ENCODE measurements at regions not wholly inside any gene's neighbourhood (a gene's known extent, or its start where the extent isn't known, plus 50 kb on each side); places are given as distances from the start of the nearest gene placed in this dataset.

DNA sequence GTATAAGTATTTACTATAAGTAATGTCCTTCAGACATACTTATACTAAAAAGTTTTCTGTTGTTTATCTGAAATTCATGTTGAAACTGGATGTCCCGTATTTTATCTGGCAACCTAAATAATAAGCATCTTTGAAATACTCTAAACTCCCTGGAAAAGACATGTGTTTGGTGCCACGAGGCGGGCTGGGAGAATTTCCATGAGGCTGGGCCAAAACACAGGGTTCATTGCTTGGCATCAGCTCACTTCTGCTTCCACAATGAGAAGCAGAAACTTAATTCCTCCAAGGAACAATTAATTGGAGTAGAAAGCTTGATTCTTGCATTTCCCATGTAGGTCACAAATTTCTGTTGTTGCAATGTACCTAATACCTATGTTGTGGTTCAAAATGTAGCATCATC lies 110.2 kb downstream of the PSMG1 start:
- TF ChIP-seq POLR2A (IDR thresholded peaks at IDR 0.05) (no peak), CTCF (IDR thresholded peaks at IDR 0.05) (no peak)
